Liver (tissue), 8 donors: ENCODE measurements at regions not wholly inside any gene's neighbourhood (a gene's known extent, or its start where the extent isn't known, plus 50 kb on each side); places are given as distances from the start of the nearest gene placed in this dataset.

Experiments
- DNase-seq: peaks from one replicate; pipeline ENCODE4 v3.0.0-alpha.2; 2017; ENCODE audit warnings: low spot score
- H3K27ac ChIP-seq, 2 donors: one replicate each; pipeline ENCODE4 v1.7.0; 2013; ENCODE audit warnings: inconsistent platforms in 2 of 2, low read length in 2 of 2, control low read depth in 1 of 2, low read depth in 1 of 2, mild to moderate bottlenecking in 1 of 2
- H3K27me3 ChIP-seq, 4 donors: one replicate each; pipeline versions ENCODE4 v1.6.1 to v1.7.0; 2013; ENCODE audit warnings: low read length in 3 of 4, inconsistent platforms in 1 of 4, mild to moderate bottlenecking in 1 of 4, moderate library complexity in 1 of 4; ENCODE audit not compliant: control insufficient read depth in 4 of 4, insufficient read depth in 4 of 4
- H3K36me3 ChIP-seq, 4 donors: one replicate each; pipeline versions ENCODE4 v1.6.1 to v1.7.0; 2013; ENCODE audit warnings: low read length in 3 of 4, mild to moderate bottlenecking in 3 of 4, low read depth in 1 of 4, moderate library complexity in 1 of 4; ENCODE audit not compliant: control insufficient read depth in 4 of 4, insufficient read depth in 3 of 4
- H3K4me1 ChIP-seq, 4 donors: one replicate each; pipeline versions ENCODE4 v1.6.1 to v1.7.0; 2013; ENCODE audit warnings: low read length in 3 of 4, mild to moderate bottlenecking in 3 of 4, moderate library complexity in 1 of 4; ENCODE audit not compliant: control insufficient read depth in 4 of 4, insufficient read depth in 4 of 4
- H3K4me3 ChIP-seq, 3 donors: one replicate each; pipeline versions ENCODE4 v1.6.1 to v1.7.0; 2013; ENCODE audit warnings: low read length in 3 of 3, control low read depth in 1 of 3, low read depth in 1 of 3, mild to moderate bottlenecking in 1 of 3
- H3K9ac ChIP-seq, 2 donors: one replicate each; pipeline ENCODE4 v1.7.0; 2013; ENCODE audit warnings: low read length in 2 of 2, mild to moderate bottlenecking in 2 of 2, moderate library complexity in 2 of 2, control low read depth in 1 of 2, low read depth in 1 of 2
- H3K9me3 ChIP-seq, 4 donors: one replicate each; pipeline versions ENCODE4 v1.6.1 to v1.7.0; 2013; ENCODE audit warnings: low read length in 3 of 4; ENCODE audit not compliant: control insufficient read depth in 4 of 4
- FOXA1 ChIP-seq: IDR thresholded peaks from 2 replicates; pipeline ENCODE4 v1.6.1; 2016; ENCODE audit warnings: antibody characterized with exemption
- FOXA2 ChIP-seq: IDR thresholded peaks from 2 replicates; pipeline ENCODE4 v1.6.1; 2016; ENCODE audit warnings: antibody characterized with exemption
- GABPA ChIP-seq, 2 donors: IDR thresholded peaks in 1 of 2; conservative IDR thresholded peaks in 1 of 2; 2 replicates each; pipeline ENCODE4 v1.6.1; 2016; ENCODE audit warnings: antibody characterized with exemption in 2 of 2, mild to moderate bottlenecking in 1 of 2, moderate library complexity in 1 of 2
- HNF4A ChIP-seq, 2 donors: conservative IDR thresholded peaks; 2 replicates each; pipeline ENCODE4 v1.6.1; 2016; ENCODE audit warnings: antibody characterized with exemption in 2 of 2, mild to moderate bottlenecking in 2 of 2
- NR2F2 ChIP-seq: IDR thresholded peaks from 2 replicates; pipeline ENCODE4 v1.6.1; 2016; ENCODE audit warnings: antibody characterized with exemption
- RAD21 ChIP-seq, 2 donors: IDR thresholded peaks; 2 replicates each; pipeline ENCODE4 v1.6.1; 2016; ENCODE audit warnings: antibody characterized with exemption in 2 of 2, mild to moderate bottlenecking in 2 of 2
- RXRA ChIP-seq, 2 donors: IDR thresholded peaks; 2 replicates each; pipeline ENCODE4 v1.6.1; 2017 to 2018; ENCODE audit warnings: antibody characterized with exemption in 2 of 2, mild to moderate bottlenecking in 1 of 2
- TAF1 ChIP-seq: conservative IDR thresholded peaks from 2 replicates; pipeline ENCODE4 v1.6.1; 2016; ENCODE audit warnings: antibody characterized with exemption, mild to moderate bottlenecking
- YY1 ChIP-seq: IDR thresholded peaks from 2 replicates; pipeline ENCODE4 v1.6.1; 2016; ENCODE audit warnings: antibody characterized with exemption, mild to moderate bottlenecking
- WGBS: extraction: QIAGEN DNeasy Blood & Tissue Kit; methylation state at CpG from one replicate; pipeline ENCODE4 v1.1.7; 2013; 5-methylcytosine and 5-hydroxymethylcytosine counted together
- TF ChIP-seq, protein P1 (sequence below): IDR thresholded peaks from 2 replicates; pipeline ENCODE4 v1.6.1; 2016; ENCODE audit warnings: antibody characterized with exemption
- TF ChIP-seq, protein P2 (sequence below): fragments of 150-350 bp; IDR thresholded peaks from 2 replicates; pipeline ENCODE4 v1.5.1; 2017; ENCODE audit warnings: improper control_type of control experiment, low read depth, low read length; ENCODE audit not compliant: missing input control
- TF ChIP-seq, protein P3 (sequence below): IDR thresholded peaks from 2 replicates; pipeline ENCODE4 v1.6.1; 2016; ENCODE audit warnings: antibody characterized with exemption, mild to moderate bottlenecking
- donor health status: healthy.
- donor health status: healthy.
- donor health status: healthy.
- donor health status: healthy.
- donor health status: healthy.

DNA sequence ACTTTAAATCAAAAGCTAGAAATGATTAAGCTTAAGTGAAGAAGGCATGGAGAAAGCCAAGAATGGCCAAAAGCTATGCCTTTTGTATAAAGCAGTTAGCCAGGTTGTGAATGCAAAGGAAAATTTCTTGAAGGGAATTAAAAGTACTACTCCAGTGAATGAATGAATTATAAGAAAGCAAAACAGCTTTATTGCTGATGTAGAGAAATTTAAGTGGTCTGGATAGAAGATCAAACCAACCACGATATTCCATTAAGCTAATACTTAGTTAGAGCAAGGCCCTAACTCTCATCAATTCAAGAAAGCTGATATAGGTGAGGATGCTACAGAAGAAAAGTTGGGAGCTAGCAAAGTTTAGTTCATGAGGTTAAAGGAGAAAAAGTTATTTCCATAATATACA lies 988.5 kb upstream of the ADGRB3 start:
- Histone ChIP-seq H3K27ac (no peak overlapping the region), H3K4me1 (no peaks in the 10 kb centered on the region), H3K4me3 (no peak overlapping the region), H3K36me3 (no peaks in the 10 kb centered on the region), H3K9me3 (no peaks in the 10 kb centered on the region), H3K27me3 (no peaks in the 10 kb centered on the region), H3K9ac (no peak overlapping the region)
- no peak for TF ChIP-seq GABPA (IDR thresholded peaks at IDR 0.05 in 1 of 2, conservative IDR thresholded peaks at IDR 0.05 in 1 of 2)
- WGBS = 72% methylated on average over 1 of the region's 1 CpG
- DNase-seq = no peak

DNA sequence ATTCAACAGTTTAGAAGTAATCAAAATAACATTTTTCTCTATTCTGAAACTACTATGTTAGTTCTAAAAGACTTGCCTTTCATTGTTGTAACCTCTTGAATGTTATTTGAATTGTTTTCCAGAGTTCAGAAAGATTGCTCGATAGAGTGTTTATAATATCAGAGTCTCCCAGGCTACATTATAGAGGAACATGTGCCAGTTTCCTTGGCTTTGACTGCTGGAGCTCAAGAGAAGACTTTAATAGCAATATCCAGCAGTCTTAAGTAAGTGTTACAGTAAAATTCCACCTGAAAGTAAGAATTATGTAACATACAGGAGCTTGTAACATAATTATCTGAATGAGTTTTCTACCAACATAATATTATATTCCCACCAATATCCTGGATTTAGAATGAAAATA lies 991.8 kb upstream of the ADGRB3 start:
- H3K9me3 ChIP-seq = no peaks in the 10 kb centered on the region
- DNase-seq = no peak
- 59% methylated on average over 1 of the region's 1 CpG for WGBS
- H3K9ac ChIP-seq = no peak overlapping the region
- H3K36me3 ChIP-seq = no peaks in the 10 kb centered on the region
- no peak overlapping the region for H3K4me3 ChIP-seq
- no peaks in the 10 kb centered on the region for H3K4me1 ChIP-seq
- TF ChIP-seq RAD21 (IDR thresholded peaks at IDR 0.05) (no peak), YY1 (no peak), TAF1 (no peak), FOXA1 (no peak), HNF4A (conservative IDR thresholded peaks at IDR 0.05) (no peak), GABPA (IDR thresholded peaks at IDR 0.05 in 1 of 2, conservative IDR thresholded peaks at IDR 0.05 in 1 of 2) (no peak), NR2F2 (no peak), FOXA2 (no peak), RXRA (IDR thresholded peaks at IDR 0.05) (no peak)
- TF ChIP-seq, protein P1, sequence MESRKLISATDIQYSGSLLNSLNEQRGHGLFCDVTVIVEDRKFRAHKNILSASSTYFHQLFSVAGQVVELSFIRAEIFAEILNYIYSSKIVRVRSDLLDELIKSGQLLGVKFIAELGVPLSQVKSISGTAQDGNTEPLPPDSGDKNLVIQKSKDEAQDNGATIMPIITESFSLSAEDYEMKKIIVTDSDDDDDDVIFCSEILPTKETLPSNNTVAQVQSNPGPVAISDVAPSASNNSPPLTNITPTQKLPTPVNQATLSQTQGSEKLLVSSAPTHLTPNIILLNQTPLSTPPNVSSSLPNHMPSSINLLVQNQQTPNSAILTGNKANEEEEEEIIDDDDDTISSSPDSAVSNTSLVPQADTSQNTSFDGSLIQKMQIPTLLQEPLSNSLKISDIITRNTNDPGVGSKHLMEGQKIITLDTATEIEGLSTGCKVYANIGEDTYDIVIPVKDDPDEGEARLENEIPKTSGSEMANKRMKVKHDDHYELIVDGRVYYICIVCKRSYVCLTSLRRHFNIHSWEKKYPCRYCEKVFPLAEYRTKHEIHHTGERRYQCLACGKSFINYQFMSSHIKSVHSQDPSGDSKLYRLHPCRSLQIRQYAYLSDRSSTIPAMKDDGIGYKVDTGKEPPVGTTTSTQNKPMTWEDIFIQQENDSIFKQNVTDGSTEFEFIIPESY = no peak
- TF ChIP-seq, protein P2, sequence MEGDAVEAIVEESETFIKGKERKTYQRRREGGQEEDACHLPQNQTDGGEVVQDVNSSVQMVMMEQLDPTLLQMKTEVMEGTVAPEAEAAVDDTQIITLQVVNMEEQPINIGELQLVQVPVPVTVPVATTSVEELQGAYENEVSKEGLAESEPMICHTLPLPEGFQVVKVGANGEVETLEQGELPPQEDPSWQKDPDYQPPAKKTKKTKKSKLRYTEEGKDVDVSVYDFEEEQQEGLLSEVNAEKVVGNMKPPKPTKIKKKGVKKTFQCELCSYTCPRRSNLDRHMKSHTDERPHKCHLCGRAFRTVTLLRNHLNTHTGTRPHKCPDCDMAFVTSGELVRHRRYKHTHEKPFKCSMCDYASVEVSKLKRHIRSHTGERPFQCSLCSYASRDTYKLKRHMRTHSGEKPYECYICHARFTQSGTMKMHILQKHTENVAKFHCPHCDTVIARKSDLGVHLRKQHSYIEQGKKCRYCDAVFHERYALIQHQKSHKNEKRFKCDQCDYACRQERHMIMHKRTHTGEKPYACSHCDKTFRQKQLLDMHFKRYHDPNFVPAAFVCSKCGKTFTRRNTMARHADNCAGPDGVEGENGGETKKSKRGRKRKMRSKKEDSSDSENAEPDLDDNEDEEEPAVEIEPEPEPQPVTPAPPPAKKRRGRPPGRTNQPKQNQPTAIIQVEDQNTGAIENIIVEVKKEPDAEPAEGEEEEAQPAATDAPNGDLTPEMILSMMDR = no peak
- TF ChIP-seq, protein P3, sequence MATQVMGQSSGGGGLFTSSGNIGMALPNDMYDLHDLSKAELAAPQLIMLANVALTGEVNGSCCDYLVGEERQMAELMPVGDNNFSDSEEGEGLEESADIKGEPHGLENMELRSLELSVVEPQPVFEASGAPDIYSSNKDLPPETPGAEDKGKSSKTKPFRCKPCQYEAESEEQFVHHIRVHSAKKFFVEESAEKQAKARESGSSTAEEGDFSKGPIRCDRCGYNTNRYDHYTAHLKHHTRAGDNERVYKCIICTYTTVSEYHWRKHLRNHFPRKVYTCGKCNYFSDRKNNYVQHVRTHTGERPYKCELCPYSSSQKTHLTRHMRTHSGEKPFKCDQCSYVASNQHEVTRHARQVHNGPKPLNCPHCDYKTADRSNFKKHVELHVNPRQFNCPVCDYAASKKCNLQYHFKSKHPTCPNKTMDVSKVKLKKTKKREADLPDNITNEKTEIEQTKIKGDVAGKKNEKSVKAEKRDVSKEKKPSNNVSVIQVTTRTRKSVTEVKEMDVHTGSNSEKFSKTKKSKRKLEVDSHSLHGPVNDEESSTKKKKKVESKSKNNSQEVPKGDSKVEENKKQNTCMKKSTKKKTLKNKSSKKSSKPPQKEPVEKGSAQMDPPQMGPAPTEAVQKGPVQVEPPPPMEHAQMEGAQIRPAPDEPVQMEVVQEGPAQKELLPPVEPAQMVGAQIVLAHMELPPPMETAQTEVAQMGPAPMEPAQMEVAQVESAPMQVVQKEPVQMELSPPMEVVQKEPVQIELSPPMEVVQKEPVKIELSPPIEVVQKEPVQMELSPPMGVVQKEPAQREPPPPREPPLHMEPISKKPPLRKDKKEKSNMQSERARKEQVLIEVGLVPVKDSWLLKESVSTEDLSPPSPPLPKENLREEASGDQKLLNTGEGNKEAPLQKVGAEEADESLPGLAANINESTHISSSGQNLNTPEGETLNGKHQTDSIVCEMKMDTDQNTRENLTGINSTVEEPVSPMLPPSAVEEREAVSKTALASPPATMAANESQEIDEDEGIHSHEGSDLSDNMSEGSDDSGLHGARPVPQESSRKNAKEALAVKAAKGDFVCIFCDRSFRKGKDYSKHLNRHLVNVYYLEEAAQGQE = no peak
- H3K27ac ChIP-seq = no peak overlapping the region
- H3K27me3 ChIP-seq = no peaks in the 10 kb centered on the region
